ENCODE measurements at regions not wholly inside any gene's neighbourhood (a gene's known extent, or its start where the extent isn't known, plus 50 kb on each side); places are given as distances from the start of the nearest gene placed in this dataset.

DNA sequence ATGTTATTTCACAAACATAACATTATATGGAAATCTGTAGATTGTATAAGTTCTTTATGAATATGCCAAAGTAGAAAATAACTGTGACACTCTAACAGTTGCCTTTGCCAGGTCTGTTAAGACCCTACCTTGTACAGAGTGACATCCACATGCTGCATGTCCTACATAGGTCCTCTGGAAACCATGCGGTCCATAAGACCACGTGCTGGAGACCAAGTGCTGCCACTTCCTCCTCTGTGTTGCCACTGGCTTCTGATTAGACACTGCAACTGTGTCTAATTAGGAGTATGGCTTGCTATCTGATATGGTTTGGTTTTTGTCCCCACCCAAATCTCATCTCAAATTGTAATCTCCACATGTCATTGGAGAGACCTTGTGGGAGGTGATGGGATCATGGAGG lies 855.5 kb upstream of the SEMA6D start:
- H3K4me3 ChIP-seq (ENCODE audit: low read depth, low read length), result no peak overlapping the region
- TF ChIP-seq CTCF (conservative IDR thresholded peaks at IDR 0.05; ENCODE audit: low read depth, low read length), result no peak
- DNase-seq (ENCODE audit: low read depth), result no peak

DNA sequence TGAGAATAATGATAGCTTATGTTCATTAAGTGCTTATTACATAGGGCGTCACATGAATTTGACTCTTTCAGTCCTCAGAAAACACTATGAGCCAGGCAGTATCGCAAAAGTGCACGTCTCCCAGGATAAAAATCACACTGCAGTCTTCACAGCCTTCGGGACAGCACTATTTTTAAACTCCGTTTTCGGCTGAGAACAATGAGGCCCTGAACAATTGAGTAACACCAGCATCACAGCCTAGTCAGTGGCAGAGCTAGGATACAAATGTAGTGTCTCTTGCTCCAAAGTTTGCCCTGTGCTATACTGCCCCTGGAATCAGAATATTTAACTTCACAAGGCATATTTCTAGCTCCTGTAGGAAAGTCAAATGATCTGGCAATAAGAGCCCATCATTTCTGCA lies 852.1 kb upstream of the SEMA6D start:
- TF ChIP-seq CTCF (conservative IDR thresholded peaks at IDR 0.05; ENCODE audit: low read depth, low read length), result no peak
- H3K4me3 ChIP-seq (ENCODE audit: low read depth, low read length), result no peak overlapping the region

GRCh38 chr15:46872286-46872980 lies 844.9 kb upstream of the SEMA6D start:
- DNase-seq (ENCODE audit: low read depth), result no peak
- no peak overlapping the region for H3K4me3 ChIP-seq (ENCODE audit: low read depth, low read length)
- TF ChIP-seq CTCF (conservative IDR thresholded peaks at IDR 0.05; ENCODE audit: low read depth, low read length), result no peak

More for the DNA sequence above, 852.1 kb upstream of the SEMA6D start:
- DNase-seq (ENCODE audit: low read depth), result no peak

DNA sequence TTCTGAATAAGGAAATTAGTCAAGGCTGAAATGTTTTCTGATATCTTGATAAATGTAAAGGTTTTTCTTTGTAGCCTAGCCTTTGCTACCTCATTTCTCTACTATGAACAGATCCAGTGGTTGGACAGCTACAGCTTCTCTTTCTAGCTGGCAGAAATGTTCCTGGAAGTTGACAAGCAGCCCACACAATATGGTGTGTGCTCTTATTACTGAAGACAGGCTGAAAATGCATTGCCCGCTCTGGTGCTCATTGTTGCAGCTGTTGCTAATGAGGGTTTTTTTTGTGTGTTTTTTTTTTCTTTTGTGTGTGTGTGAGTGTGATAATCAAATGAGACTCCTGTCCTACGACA lies 844.3 kb upstream of the SEMA6D start:
- no peak overlapping the region for H3K4me3 ChIP-seq (ENCODE audit: low read depth, low read length)
- no peak for TF ChIP-seq CTCF (conservative IDR thresholded peaks at IDR 0.05; ENCODE audit: low read depth, low read length)

DNA sequence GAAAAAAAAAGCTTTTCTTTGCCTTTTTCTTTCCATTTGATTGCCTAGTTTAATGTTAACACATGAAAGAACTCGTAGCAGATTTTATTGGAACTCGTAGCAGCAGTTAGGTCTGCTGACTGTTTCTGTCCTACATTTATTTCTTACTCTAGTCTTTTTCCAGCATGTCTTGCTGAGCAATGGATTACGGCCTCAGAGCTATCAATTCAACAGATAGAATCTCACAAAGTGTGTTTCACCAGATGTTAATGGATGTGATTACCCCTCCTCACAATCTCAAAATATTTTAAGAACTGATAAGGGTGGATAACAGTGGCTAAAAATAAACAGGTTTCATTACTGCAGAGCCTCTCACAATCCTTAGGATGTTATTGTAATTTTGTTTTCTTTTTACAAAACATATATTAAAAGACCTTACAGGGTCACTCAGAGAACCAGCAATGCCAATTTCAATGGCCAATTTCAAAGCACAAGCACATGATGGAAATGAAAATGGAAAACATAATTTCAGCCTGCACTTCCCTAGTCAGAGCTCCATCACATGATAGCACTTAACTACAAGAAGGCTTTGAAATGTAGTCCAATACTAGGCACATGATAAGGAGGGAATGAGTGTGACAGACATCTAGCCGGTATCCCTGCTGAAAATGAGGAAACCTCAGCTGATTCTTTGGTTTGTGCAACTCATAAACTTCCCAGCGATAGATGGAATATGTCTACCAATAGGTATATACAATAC lies 838.1 kb upstream of the SEMA6D start:
- no peak for DNase-seq (ENCODE audit: low read depth)
- no peak for TF ChIP-seq CTCF (conservative IDR thresholded peaks at IDR 0.05; ENCODE audit: low read depth, low read length)
- H3K4me3 ChIP-seq (ENCODE audit: low read depth, low read length), result no peak overlapping the region

More for the DNA sequence above, 844.3 kb upstream of the SEMA6D start:
- DNase-seq (ENCODE audit: low read depth), result no peak

GRCh38 chr15:46880791-46881190 lies 836.5 kb upstream of the SEMA6D start:
- no peak for TF ChIP-seq CTCF (conservative IDR thresholded peaks at IDR 0.05; ENCODE audit: low read depth, low read length)
- no peak overlapping the region for H3K4me3 ChIP-seq (ENCODE audit: low read depth, low read length)
- no peak for DNase-seq (ENCODE audit: low read depth)

Data from choroid plexus epithelial cell (primary cell).